Glutamatergic neuron (in vitro differentiated cells): ENCODE measurements at regions not wholly inside any gene's neighbourhood (a gene's known extent, or its start where the extent isn't known, plus 50 kb on each side); places are given as distances from the start of the nearest gene placed in this dataset.

Experiments
- DNase-seq: peaks from one replicate; pipeline ENCODE4 v3.0.0; 2022
- H3K27ac Mint-ChIP-seq: one replicate; pipeline ENCODE4 v1.8.0; 2020; ENCODE audit warnings: mild to moderate bottlenecking, mixed read lengths, inconsistent platforms; ENCODE audit not compliant: unreplicated experiment
- H3K27me3 Mint-ChIP-seq: one replicate; pipeline ENCODE4 v1.8.0; 2020; ENCODE audit warnings: mild to moderate bottlenecking, moderate library complexity, mixed read lengths, inconsistent platforms; ENCODE audit not compliant: unreplicated experiment
- H3K36me3 Mint-ChIP-seq: one replicate; pipeline ENCODE4 v1.8.0; 2020; ENCODE audit warnings: mild to moderate bottlenecking, mixed read lengths, inconsistent platforms; ENCODE audit not compliant: unreplicated experiment
- H3K4me1 Mint-ChIP-seq: one replicate; pipeline ENCODE4 v1.8.0; 2020; ENCODE audit warnings: mild to moderate bottlenecking, low read depth, mixed read lengths, inconsistent platforms; ENCODE audit not compliant: unreplicated experiment
- H3K4me3 Mint-ChIP-seq: one replicate; pipeline ENCODE4 v1.8.0; 2020; ENCODE audit warnings: mild to moderate bottlenecking, mixed read lengths, inconsistent platforms; ENCODE audit not compliant: unreplicated experiment
- H3K9me3 Mint-ChIP-seq: one replicate; pipeline ENCODE4 v1.8.0; 2020; ENCODE audit warnings: mild to moderate bottlenecking, moderate library complexity, mixed read lengths, inconsistent platforms; ENCODE audit not compliant: unreplicated experiment
- TF ChIP-seq, protein P1 (sequence below): fragments of 200-600 bp; sonication (generic); IDR thresholded peaks from one replicate; pipeline ENCODE4 v1.5.0; 2021; ENCODE audit not compliant: partially characterized antibody, unreplicated experiment

DNA sequence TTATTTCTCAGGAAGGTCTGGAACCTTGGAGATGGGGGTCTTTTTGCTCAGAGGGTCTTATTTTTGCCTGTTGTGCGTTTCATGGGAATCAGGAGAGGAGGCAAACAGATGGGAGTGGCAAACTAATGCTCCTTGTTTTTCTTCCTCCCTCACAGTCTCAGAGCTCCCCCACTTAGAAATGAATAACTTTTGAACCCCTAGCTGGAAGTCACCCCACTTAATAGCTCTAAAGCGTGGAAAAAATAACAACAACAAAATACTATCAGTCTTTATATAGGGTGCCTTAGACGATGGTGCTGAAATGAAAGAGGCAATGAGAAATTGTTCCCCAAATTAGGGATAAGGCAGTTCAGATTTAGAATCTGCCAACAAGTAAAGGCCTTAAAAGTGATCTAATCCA is 76.8 kb upstream of the BDNF start:
- Mint-ChIP-seq H3K36me3 (no peaks in the 10 kb centered on the region), H3K27ac (no peak overlapping the region), H3K9me3 (no peaks in the 10 kb centered on the region), H3K4me3 (no peak overlapping the region), H3K27me3 (no peaks in the 10 kb centered on the region), H3K4me1 (no peaks in the 10 kb centered on the region)
- TF ChIP-seq, protein P1, sequence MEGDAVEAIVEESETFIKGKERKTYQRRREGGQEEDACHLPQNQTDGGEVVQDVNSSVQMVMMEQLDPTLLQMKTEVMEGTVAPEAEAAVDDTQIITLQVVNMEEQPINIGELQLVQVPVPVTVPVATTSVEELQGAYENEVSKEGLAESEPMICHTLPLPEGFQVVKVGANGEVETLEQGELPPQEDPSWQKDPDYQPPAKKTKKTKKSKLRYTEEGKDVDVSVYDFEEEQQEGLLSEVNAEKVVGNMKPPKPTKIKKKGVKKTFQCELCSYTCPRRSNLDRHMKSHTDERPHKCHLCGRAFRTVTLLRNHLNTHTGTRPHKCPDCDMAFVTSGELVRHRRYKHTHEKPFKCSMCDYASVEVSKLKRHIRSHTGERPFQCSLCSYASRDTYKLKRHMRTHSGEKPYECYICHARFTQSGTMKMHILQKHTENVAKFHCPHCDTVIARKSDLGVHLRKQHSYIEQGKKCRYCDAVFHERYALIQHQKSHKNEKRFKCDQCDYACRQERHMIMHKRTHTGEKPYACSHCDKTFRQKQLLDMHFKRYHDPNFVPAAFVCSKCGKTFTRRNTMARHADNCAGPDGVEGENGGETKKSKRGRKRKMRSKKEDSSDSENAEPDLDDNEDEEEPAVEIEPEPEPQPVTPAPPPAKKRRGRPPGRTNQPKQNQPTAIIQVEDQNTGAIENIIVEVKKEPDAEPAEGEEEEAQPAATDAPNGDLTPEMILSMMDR = no peak
- no peak for DNase-seq

DNA sequence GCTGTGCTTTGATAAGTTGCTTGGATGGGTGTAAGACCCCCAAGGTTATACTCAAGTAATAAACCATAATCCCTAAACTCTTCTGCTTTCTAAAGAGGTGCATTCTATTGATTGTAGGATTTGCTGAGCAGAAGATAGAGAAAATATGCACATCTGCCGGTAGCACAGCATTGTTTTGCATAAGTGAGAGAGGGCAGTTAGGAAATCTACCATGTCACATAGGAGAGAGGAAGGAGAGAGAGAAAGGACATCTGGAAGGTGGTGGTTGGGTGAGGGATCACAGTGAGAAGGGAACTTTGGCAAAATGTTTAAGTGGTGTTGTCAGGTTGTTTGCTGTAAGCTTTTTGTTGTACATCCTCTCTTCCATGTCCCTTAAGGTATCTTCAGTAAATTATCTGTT is 73.6 kb upstream of the BDNF start:
- Mint-ChIP-seq H3K9me3 (no peaks in the 10 kb centered on the region), H3K27ac (no peak overlapping the region), H3K27me3 (no peaks in the 10 kb centered on the region), H3K4me1 (no peaks in the 10 kb centered on the region), H3K36me3 (no peaks in the 10 kb centered on the region), H3K4me3 (no peak overlapping the region)
- TF ChIP-seq, protein P1 = no peak
- no peak for DNase-seq

DNA sequence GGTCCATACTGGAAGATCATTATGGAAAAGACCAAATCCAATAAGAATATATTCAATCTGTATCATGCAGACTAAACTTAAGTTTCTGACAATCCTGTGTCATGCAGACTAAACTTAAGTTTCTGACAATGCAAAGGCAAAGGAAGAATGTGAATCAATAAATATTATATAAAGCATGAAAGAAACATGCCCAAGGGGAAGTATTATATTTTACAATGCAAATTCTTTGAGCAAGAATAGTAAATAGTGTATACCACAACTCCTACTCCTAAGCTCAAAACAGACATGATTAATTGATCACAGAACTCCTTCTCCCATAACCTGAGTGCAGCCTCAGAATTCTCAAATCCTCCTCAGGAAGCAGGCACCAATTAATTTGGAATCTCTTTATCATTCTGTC is 71.3 kb upstream of the BDNF start:
- TF ChIP-seq, protein P1 = no peak
- no peak for DNase-seq
- H3K27ac Mint-ChIP-seq = no peak overlapping the region
- H3K36me3 Mint-ChIP-seq = no peaks in the 10 kb centered on the region
- no peak overlapping the region for H3K4me3 Mint-ChIP-seq
- H3K9me3 Mint-ChIP-seq = peaks cover 2% of the 10 kb centered on the region
- H3K4me1 Mint-ChIP-seq = no peaks in the 10 kb centered on the region
- H3K27me3 Mint-ChIP-seq = no peaks in the 10 kb centered on the region

DNA sequence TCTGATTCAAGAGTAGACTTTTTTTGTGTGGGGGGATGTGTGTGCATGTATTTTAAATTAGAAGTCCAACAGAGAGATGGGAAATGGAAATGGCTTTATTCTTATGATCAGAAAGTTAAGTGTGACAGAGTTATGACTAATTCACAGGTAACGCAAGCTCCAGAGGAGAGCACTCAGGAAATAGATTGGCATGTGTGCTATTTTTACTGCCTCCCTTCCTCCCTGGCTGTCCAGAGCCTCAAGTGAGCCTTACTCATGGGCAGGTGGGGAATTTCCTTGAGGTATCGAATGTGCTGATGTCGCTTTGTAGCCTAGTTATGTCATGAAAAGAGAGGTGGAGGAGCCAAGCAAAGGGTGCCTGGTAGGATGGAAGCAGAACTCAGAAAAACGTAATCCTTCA is 70.3 kb upstream of the BDNF start:
- H3K9me3 Mint-ChIP-seq = peaks cover 2% of the 10 kb centered on the region
- no peaks in the 10 kb centered on the region for H3K27me3 Mint-ChIP-seq
- no peaks in the 10 kb centered on the region for H3K4me1 Mint-ChIP-seq
- H3K27ac Mint-ChIP-seq = no peak overlapping the region
- TF ChIP-seq, protein P1 = no peak
- H3K4me3 Mint-ChIP-seq = no peak overlapping the region
- no peak for DNase-seq
- no peaks in the 10 kb centered on the region for H3K36me3 Mint-ChIP-seq

DNA sequence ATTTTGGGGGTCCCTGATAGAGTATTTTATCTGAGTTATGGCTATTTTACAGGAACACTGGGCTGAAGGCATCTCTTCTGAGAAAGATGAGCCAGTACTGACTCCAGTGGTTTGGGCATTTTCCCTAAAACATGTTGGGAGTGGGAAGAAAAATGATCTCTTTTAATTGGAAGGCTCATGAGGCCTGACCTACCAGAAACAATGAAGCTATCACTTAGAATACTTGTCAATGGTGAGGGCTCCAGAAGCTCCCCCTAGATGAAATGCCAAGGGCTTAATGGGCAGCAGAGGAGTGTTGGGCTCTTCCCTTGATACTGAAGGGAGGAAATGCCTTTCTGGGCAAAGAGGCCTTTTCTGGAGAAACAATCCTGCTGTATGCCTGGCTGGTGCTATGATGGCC is 63.5 kb upstream of the BDNF start:
- no peak for DNase-seq
- H3K27me3 Mint-ChIP-seq = no peaks in the 10 kb centered on the region
- no peaks in the 10 kb centered on the region for H3K4me1 Mint-ChIP-seq
- TF ChIP-seq, protein P1 = no peak
- no peak overlapping the region for H3K4me3 Mint-ChIP-seq
- H3K27ac Mint-ChIP-seq = no peak overlapping the region
- peaks cover 2% of the 10 kb centered on the region for H3K9me3 Mint-ChIP-seq
- H3K36me3 Mint-ChIP-seq = no peaks in the 10 kb centered on the region
